Tibial artery (tissue), 4 donors: ENCODE measurements at regions not wholly inside any gene's neighbourhood (a gene's known extent, or its start where the extent isn't known, plus 50 kb on each side); places are given as distances from the start of the nearest gene placed in this dataset.

ENCODE experiments used
- DNase-seq, 2 donors: peaks; one replicate each; pipeline ENCODE4 v3.0.0-alpha.2; 2019
- H3K27ac ChIP-seq, 2 donors: fragments of 200-600 bp; sonication (generic) in 1 of 2; 1 replicate in 1 of 2; 2 replicates in 1 of 2; pipeline ENCODE4 v1.5.1; 2018 to 2019; ENCODE audit warnings: mild to moderate bottlenecking in 1 of 2
- H3K27me3 ChIP-seq, 2 donors: fragments of 200-600 bp; sonication (generic) in 1 of 2; one replicate each; pipeline versions ENCODE4 v1.5.1 to v1.6.0; 2016 to 2019
- H3K36me3 ChIP-seq, 3 donors: fragments of 200-600 bp; sonication (generic) in 2 of 3; one replicate each; pipeline ENCODE4 v1.5.1; 2016 to 2019; ENCODE audit warnings: mild to moderate bottlenecking in 2 of 3
- H3K4me1 ChIP-seq, 4 donors: fragments of 200-600 bp; sonication (generic) in 2 of 4; 1 replicate in 3 of 4; 2 replicates in 1 of 4; pipeline ENCODE4 v1.5.1; 2016 to 2019
- H3K4me3 ChIP-seq, 2 donors: fragments of 200-600 bp; sonication (generic) in 1 of 2; 1 replicate in 1 of 2; 2 replicates in 1 of 2; pipeline ENCODE4 v1.5.1; 2018 to 2019; ENCODE audit warnings: mild to moderate bottlenecking in 2 of 2
- H3K9me3 ChIP-seq, 3 donors: fragments of 200-600 bp; sonication (generic) in 1 of 3; one replicate each; pipeline ENCODE4 v1.5.1; 2016 to 2019
- CTCF ChIP-seq, 2 experiments: fragments of 200-600 bp in 1 of 2; fragments of 450-650 bp in 1 of 2; IDR thresholded peaks; one replicate each; pipeline ENCODE4 v1.5.1; 2017 to 2019; ENCODE audit warnings: antibody characterized with exemption in 2 of 2, mild to moderate bottlenecking in 1 of 2, moderate library complexity in 1 of 2
- intact Hi-C: fragments of 100-400 bp; cut with DNase I; formaldehyde crosslinking; loops from one replicate; pipeline ENCODE4 v1.15.0; 2023; ENCODE audit warnings: low total_unique reads

DNA sequence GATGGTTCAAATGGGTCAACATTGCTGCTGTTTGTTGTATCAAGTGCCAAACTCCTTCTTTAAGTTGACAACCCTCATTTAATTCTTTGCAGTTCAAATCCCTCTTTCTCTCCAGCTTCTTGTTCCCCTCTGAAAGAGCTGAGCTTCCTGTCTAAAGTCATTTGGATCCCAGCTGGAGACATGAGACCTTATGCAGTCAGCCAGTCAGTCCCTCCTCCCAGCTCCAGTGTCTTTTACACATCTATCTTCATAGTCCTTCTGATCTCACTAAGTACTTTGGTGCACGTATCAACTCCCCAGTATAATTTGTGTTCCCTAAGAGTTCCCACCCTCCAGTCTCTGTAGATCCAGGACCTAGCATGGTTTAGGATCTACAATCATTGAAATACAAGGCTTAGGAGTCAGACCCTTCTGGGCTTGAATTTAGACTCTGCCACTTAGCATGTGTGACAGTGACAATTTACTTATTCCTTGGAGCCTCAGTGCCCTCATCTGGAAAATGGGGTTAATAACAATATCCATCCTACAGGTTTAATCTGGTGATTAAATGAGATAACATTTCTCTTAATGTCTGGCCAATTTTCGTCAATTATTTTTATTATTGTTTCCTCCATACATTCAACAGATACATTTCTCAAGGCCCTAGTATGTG, 102.8 kb upstream of the SEMA6D start:
- Histone ChIP-seq H3K27me3 (no peaks in the 10 kb centered on the region), H3K4me1 (peaks cover 0 to 6% (median 0%) of the 10 kb centered on the region in 4 donors), H3K27ac (no peak overlapping the region), H3K4me3 (no peak overlapping the region), H3K9me3 (no peaks in the 10 kb centered on the region), H3K36me3 (no peaks in the 10 kb centered on the region)
- intact Hi-C loops: no loop called here
- no peak for DNase-seq
- no peak for TF ChIP-seq CTCF (IDR thresholded peaks at IDR 0.05)

DNA sequence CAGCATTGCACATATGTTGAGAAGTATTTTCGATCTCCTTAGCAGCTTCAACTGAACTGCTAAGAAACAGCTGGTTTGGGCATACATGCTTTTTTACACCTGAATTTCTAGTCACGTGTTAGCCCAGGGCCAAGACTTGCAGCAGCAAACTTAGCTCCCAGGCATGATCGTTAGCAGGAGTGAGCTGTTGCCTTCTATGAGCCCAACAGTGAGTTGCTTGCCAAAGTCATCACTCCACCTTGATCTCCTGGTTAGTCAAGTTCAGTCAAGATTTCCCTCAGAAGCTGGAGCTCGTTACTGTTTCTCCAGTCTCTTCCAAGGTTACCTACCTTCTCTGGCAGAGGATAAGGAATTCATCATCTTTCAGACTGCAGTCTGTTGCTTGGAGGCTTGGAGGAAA, 100.4 kb upstream of the SEMA6D start:
- DNase-seq: no peak
- no peak for TF ChIP-seq CTCF (IDR thresholded peaks at IDR 0.05)
- intact Hi-C loops: no loop called here

GRCh38 chr15:47618241-47618640, 99.1 kb upstream of the SEMA6D start:
- H3K4me3 ChIP-seq: no peak overlapping the region
- TF ChIP-seq CTCF (IDR thresholded peaks at IDR 0.05): no peak
- intact Hi-C loops: no loop called here
- no peaks in the 10 kb centered on the region for H3K27me3 ChIP-seq
- H3K9me3 ChIP-seq: no peaks in the 10 kb centered on the region
- peaks cover 0 to 6% (median 0%) of the 10 kb centered on the region in 4 donors for H3K4me1 ChIP-seq
- no peak overlapping the region for H3K27ac ChIP-seq
- no peak for DNase-seq
- H3K36me3 ChIP-seq: no peaks in the 10 kb centered on the region

More for the DNA sequence above, 100.4 kb upstream of the SEMA6D start:
- Histone ChIP-seq H3K4me3 (no peak overlapping the region), H3K4me1 (peaks cover 0 to 6% (median 0%) of the 10 kb centered on the region in 4 donors), H3K27me3 (no peaks in the 10 kb centered on the region), H3K27ac (no peak overlapping the region), H3K9me3 (no peaks in the 10 kb centered on the region), H3K36me3 (no peaks in the 10 kb centered on the region)

- Histone ChIP-seq H3K27me3 (no peaks in the 10 kb centered on the region), H3K4me3 (no peak overlapping the region), H3K27ac (no peak overlapping the region), H3K9me3 (no peaks in the 10 kb centered on the region), H3K36me3 (no peaks in the 10 kb centered on the region), H3K4me1 (peaks cover 0 to 6% (median 0%) of the 10 kb centered on the region in 4 donors)
- no peak for DNase-seq
- no peak for TF ChIP-seq CTCF (IDR thresholded peaks at IDR 0.05)
- intact Hi-C loops: no loop called here
Measured at GRCh38 chr15:47620960-47621681, 96.2 kb upstream of the SEMA6D start.

DNA sequence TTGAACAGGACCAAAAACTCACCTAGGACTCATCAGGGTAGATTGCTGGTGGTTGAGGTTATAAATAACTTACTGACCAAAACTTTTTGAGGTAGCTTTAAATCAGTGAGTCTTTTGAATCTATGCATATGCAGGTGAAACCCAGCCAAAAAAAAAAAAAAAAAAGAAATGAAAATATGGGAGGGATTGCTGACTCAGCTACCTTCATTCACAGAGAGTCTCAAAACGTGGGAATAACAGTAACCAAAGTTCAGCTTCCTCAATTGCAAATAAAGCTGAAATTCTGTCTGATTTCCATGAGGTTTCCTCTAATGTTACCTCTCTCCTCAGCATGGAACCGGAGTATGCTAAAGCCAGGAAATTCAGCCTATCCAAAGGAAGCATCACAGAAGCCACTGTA, 95.2 kb upstream of the SEMA6D start:
- no peak for TF ChIP-seq CTCF (IDR thresholded peaks at IDR 0.05)
- H3K27ac ChIP-seq: no peak overlapping the region
- H3K36me3 ChIP-seq: no peaks in the 10 kb centered on the region
- no peaks in the 10 kb centered on the region for H3K4me1 ChIP-seq
- no peak overlapping the region for H3K4me3 ChIP-seq
- intact Hi-C loops: no loop called here
- no peak for DNase-seq
- H3K9me3 ChIP-seq: no peaks in the 10 kb centered on the region
- no peaks in the 10 kb centered on the region for H3K27me3 ChIP-seq
